ENCODE measurements at regions not wholly inside any gene's neighbourhood (a gene's known extent, or its start where the extent isn't known, plus 50 kb on each side); places are given as distances from the start of the nearest gene placed in this dataset.
A peak's percentile ranks its signal among the peaks of the same experiment; 100 is the strongest.

- H3K27ac ChIP-seq, result peak overlapping the region; percentile 29 to 45
- intact Hi-C loops (cut with DNase I; ENCODE audit: low total_unique reads), result no loop called here
- TF ChIP-seq POLR2AphosphoS5 (IDR thresholded peaks at IDR 0.05) (no peak), CTCF (IDR thresholded peaks at IDR 0.05) (no peak), POLR2A (IDR thresholded peaks at IDR 0.05) (no peak)
- no peaks in the 10 kb centered on the region for H3K4me1 ChIP-seq
- no peak for DNase-seq (ENCODE audit: low spot score in 2 of 2)
- H3K36me3 ChIP-seq, result no peaks in the 10 kb centered on the region
- no peak overlapping the region for H3K4me3 ChIP-seq
- H3K9me3 ChIP-seq, result no peaks in the 10 kb centered on the region
- no peaks in the 10 kb centered on the region for H3K27me3 ChIP-seq
These were observed 216.7 kb upstream of the KLF14 start for GRCh38 chr7:130950741-130951140.

GRCh38 chr7:130951303-130951975 is 217.4 kb upstream of the KLF14 start:
- no peak for DNase-seq (ENCODE audit: low spot score in 2 of 2)
- H3K4me3 ChIP-seq, result no peak overlapping the region
- intact Hi-C loops (cut with DNase I; ENCODE audit: low total_unique reads), result no loop called here
- no peaks in the 10 kb centered on the region for H3K36me3 ChIP-seq
- H3K4me1 ChIP-seq, result no peaks in the 10 kb centered on the region
- no peaks in the 10 kb centered on the region for H3K9me3 ChIP-seq
- H3K27me3 ChIP-seq, result no peaks in the 10 kb centered on the region
- peak overlapping the region; percentile 31 to 36 for H3K27ac ChIP-seq
- TF ChIP-seq CTCF (IDR thresholded peaks at IDR 0.05) (no peak), POLR2AphosphoS5 (IDR thresholded peaks at IDR 0.05) (no peak), POLR2A (IDR thresholded peaks at IDR 0.05) (no peak)

- Histone ChIP-seq H3K36me3 (no peaks in the 10 kb centered on the region), H3K27me3 (no peaks in the 10 kb centered on the region)
These were observed 218.2 kb upstream of the KLF14 start for GRCh38 chr7:130951976-130952876.

GRCh38 chr7:130953196-130953595 is 219.2 kb upstream of the KLF14 start:
- no peaks in the 10 kb centered on the region for H3K36me3 ChIP-seq
- H3K27ac ChIP-seq, result no peak overlapping the region
- no peaks in the 10 kb centered on the region for H3K9me3 ChIP-seq
- TF ChIP-seq POLR2A (IDR thresholded peaks at IDR 0.05) (no peak), POLR2AphosphoS5 (IDR thresholded peaks at IDR 0.05) (no peak), CTCF (IDR thresholded peaks at IDR 0.05) (no peak)
- no peak for DNase-seq (ENCODE audit: low spot score in 2 of 2)
- H3K4me3 ChIP-seq, result no peak overlapping the region
- intact Hi-C loops (cut with DNase I; ENCODE audit: low total_unique reads), result no loop called here
- no peaks in the 10 kb centered on the region for H3K4me1 ChIP-seq
- H3K27me3 ChIP-seq, result no peaks in the 10 kb centered on the region

More at GRCh38 chr7:130951976-130952876, 218.2 kb upstream of the KLF14 start:
- no peak for DNase-seq (ENCODE audit: low spot score in 2 of 2)
- intact Hi-C loops (cut with DNase I; ENCODE audit: low total_unique reads), result no loop called here
- no peak for TF ChIP-seq CTCF (IDR thresholded peaks at IDR 0.05)
- no peak for TF ChIP-seq POLR2A (IDR thresholded peaks at IDR 0.05)
- no peak for TF ChIP-seq POLR2AphosphoS5 (IDR thresholded peaks at IDR 0.05)
- no peaks in the 10 kb centered on the region for H3K4me1 ChIP-seq
- no peaks in the 10 kb centered on the region for H3K9me3 ChIP-seq
- H3K4me3 ChIP-seq, result no peak overlapping the region
- H3K27ac ChIP-seq, result peak overlapping the region; percentile 31 to 36
